ENCODE measurements at regions not wholly inside any gene's neighbourhood (a gene's known extent, or its start where the extent isn't known, plus 50 kb on each side); places are given as distances from the start of the nearest gene placed in this dataset.
"Not testable (repeated sequence)": the region's sequence is repeated elsewhere in the genome, so short reads cannot be mapped to it uniquely, and the experiment has no call there.

DNA sequence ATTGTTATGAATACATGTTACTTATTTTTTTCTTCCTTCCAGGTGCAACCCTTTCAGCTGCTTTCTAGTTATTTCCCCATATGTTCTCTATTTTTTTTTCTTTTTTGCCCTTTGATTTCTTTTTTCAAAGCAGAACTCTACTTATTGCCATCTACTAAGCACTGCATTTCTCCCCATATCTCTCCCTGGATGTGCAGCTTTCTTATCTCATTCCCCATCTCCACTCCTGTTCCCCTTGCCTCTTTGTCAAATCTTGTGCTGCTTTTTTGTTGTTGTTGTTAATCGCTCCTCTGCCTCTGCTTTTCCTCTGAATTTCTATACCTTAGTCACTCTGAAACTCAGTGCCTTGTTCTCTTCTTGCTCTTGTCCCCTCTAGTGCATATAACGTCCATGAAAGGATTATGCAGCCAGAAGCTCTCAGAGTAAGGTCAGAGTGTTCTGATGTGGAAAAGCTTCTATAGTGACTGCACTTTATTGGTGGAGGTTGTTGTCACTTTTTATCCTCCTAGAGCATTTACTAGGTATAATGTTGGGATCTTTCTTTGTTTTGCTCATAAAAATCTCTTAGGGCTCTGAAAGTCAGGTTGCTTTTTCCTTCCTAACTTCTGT, 51.1 kb upstream of the JADE1 start:
- DNase-seq (ENCODE audit: low spot score in 2 of 2), result no peak
- FAIRE-seq, result no peak

DNA sequence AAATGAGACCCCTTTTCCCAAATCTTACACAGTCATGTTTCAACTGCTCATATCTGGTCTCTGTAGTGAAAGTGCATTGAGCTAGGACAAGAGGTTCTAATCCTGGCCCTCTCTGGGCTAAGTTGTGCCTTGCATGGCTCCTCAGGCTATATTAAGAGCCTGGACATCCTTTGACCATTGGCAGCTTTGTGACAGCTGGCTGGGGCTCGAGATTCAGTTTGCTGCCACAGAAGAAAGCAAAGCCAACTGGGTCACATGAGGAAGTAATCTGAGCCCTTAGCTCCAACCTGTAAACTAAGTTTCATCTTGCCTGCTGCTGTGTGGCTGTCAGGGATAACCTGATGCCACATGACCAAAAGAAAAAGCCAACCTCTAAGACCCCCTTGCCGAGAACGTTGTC, 51.8 kb upstream of the JADE1 start:
- DNase-seq (ENCODE audit: low spot score in 2 of 2) (no peak), FAIRE-seq (no peak)

DNA sequence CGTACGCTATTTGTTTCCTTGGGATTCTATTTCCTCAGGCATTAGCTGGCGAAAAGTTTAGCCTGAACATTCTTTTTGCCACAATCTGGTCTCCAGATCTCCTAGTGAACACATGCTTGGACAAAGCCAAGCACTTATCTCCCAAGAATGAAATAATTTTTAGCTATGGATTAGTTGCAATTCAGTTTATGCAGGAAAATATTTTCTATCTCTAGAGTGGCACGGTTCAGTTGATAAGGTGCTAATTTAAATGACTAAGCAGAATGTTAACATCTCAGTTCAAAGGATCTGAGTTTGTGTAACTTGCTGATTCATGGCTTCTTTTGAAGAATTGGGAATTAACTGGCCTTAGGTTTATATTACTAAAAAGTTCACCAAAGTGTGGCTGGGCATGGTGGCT, 58.1 kb upstream of the JADE1 start:
- FAIRE-seq (no peak), DNase-seq (ENCODE audit: low spot score in 2 of 2) (no peak)

DNA sequence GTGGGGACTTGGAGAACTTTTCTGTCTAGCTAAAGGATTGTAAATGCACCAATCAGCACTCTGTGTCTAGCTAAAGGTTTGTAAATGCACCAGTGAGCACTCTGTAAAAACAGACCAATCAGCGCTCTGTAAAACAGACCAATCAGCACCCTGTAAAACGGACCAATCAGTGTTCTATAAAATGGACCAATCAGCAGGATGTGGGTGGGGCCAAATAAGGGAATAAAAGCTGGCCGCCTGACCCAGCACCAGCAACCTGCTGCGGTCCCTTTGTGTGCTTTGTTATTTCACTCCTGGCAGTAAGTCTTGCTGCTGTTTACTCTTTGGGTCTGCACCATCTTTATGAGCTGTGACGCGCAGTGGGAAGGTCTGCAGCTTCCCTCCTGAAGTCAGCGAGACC, 67.8 kb upstream of the JADE1 start:
- FAIRE-seq; DNase-seq (ENCODE audit: low spot score in 2 of 2): not testable (repeated sequence)

DNA sequence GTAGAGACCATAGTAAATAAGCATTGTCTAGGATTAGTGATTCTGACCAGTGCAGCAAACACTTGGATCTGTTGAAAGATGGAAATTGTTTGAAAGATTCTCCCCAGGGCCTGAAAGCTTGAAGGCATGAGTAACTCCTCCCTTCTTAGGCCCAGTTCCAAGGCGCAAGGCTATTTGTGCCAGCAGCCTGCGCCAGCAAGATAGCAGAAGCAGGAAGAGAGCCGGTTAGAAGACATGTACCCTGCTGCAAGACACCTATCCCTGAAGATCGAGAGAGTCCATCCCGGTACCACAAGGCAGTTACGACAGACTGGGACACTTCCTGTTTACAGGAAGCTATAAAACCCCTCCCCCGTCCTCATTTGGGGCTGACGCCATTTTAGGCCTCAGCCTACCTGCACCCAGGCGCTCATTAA, 72.4 kb upstream of the JADE1 start:
- no peak for FAIRE-seq
- DNase-seq (ENCODE audit: low spot score in 2 of 2), result no peak

DNA sequence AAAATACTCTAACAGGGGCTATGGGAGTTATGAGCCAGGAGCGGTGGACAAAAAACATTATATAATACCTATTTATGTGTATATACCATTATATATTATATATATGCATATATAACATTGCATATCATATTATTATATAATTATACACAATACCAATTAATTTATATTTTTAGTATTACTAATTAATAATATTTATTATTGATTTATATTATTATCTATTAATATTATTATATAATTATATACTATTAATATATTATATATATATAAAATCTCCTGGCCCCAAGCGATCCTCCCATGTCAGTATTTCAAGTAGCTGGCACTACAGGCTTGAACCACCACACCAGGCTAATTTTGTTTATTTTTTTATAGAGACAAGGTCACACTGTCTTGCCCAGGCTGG, 73.8 kb upstream of the JADE1 start:
- FAIRE-seq (no peak), DNase-seq (ENCODE audit: low spot score in 2 of 2) (no peak)

DNA sequence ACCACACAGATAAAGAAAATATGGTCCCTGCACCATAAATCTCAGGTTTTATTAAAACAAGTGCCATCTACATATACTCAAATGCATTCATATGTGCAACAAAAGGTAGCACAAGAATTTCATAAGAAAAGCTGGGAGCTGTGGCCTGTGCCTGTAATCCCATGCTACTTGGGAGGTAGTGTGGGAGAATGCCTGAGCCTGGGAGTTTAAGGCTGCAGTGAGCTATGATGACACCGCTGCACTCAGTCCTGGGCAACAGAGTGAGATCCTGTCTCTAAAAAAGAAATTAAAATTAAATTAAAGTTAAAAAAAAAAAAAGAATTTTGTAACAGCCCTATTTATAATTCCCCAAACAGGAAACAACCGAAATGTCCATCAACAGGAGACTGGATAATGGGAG, 81.3 kb upstream of the JADE1 start:
- no peak for DNase-seq (ENCODE audit: low spot score in 2 of 2)
- no peak for FAIRE-seq

DNA sequence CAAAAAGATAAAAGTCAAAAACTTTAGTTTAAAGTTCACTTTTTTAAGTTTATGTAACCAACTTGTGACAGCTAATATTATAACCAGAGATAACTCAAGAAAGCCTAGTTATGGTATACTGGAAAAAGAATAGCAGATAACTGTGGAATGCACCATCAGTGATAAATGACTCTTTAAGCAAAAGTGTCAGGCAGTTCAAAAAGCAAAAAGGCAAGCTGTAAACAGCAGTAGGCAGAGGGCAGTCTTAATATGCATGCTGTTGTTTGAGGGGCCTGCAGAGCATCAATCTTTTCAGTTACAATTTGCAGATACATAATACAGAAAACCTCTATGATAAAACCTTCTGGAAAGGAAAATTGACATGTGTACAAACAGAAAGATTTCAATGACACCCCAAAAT, 81.8 kb upstream of the JADE1 start:
- no peak for FAIRE-seq

DNA sequence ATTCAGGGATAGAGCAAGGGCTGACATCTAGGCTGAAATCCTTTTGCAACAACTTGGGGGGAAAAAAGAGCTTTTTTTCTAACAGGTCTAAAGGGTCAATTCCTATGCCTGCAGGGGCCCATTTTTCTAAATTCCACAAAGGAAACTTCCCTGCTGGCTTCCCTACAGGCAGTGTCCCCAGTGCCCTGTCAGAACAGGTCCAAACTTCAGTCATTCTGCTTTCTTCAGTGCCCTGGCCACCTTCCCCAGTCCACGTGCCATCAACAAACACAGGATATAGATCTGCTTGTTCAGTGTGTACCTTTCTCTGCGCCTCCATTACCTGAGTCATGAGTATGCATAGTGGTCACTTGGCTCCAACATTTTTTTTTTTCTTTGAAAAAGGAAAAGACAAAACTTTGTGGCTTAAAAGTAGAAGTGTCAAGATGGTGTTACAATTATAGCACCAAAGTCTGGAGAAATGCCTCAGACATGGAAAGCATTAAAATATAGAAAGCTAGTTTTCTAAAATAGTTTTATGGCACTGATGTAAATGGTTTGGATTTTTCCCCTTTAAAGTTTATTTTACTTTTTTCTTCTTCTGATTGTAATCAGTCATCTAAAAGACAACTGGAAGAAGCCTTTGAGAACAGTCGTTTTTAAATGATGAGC, 84.0 kb upstream of the JADE1 start:
- DNase-seq (ENCODE audit: low spot score in 2 of 2) (no peak), FAIRE-seq (no peak)

More for the DNA sequence above, 81.8 kb upstream of the JADE1 start:
- DNase-seq (ENCODE audit: low spot score in 2 of 2), result no peak

DNA sequence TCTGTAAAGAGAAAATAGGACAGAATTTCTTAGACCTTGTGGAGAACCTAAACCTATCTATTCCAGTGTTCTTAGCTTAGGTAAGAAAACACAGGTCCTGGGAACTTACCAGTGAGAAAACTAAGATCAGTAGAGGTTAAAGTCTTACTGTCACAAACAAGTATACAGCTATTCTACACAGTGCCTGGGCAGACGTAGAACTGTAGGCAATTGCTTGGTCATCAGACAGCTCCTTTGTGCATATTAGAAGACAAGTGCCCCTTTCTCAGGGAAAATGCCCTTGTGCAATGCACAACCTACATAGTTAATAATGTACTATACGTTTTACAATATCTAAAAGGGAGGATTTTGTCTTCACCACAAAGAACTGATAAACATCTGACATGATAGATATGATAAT, 86.6 kb upstream of the JADE1 start:
- no peak for FAIRE-seq

DNA sequence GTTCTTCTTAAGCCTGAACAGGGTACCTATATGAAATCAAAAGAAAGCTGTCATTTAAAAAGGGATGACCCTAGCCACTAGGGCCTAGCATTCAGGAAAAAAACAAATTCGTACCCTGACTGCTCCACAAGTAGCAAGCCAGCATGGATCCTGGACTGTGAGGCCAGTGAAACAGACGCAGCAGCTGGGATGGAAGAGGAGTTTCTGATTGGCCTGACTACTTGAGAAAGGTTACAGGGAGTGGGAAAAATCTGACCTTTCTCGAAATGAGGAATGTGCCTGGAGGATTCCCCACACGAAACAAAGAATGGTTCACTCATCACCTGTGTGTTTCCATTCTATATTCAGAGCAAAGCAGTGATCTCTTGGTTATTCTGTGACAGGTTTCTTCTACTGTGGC, 87.6 kb upstream of the JADE1 start:
- no peak for FAIRE-seq

More for the DNA sequence above, 86.6 kb upstream of the JADE1 start:
- no peak for DNase-seq (ENCODE audit: low spot score in 2 of 2)

DNA sequence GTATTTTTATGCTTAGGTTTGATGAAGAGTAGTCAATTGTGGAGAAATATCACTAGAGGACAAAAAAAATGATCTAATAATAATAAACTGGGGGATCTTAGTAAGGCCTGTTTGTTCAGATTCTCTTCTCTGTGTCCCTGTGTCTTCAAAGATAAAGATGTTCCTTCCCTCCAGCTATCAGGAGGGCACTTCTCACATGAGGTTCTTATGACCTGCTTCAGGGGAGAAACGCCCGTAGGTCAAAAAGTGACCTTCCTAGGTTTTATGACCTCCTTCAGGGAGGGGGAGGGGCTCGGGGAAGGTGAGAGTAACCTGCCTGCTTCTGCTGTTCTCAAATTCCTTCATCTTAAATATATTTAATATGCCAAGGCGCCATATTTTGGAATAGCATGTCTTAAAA, 89.2 kb upstream of the JADE1 start:
- DNase-seq (ENCODE audit: low spot score in 2 of 2), result no peak
- FAIRE-seq, result no peak

More for the DNA sequence above, 87.6 kb upstream of the JADE1 start:
- no peak for DNase-seq (ENCODE audit: low spot score in 2 of 2)

DNA sequence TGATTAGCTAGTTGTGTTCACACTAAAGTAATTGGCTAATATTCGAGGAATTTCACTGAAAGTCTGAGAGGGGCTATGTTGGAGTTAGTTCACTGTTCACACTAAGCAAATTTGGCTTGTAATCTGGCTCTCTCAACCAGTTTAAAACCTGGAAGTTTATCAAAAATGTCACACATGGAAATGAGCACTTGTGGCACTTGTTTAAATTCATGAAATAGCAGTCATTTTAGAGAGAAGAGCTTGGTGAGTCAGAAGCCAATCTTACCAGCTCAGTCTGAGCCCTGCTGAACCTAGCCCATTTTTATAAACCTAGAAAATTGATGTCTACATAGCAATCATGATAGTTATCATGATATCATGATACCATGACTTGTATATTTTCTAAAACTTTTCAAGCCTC, 90.7 kb upstream of the JADE1 start:
- DNase-seq (ENCODE audit: low spot score in 2 of 2) (no peak), FAIRE-seq (no peak)

DNA sequence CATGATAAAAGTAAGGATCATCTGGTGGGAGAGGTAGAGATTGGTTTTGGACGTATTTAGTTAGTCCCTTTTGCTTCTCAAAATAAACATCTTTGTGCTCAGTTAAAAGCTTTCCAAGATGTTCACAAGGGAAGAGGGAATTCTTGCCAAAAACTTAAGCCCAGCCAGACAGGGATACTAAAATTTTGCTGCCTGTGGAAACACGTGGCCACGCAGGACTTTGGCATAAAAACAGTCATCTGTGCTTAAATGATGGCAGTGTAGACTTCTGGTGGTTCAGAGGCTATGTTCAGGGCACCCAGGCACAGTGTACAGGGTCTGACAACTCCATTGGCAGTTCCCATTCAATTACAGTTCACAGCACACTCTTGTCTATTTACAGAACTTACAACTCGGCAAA, 93.2 kb upstream of the JADE1 start:
- FAIRE-seq (no peak), DNase-seq (ENCODE audit: low spot score in 2 of 2) (no peak)

DNA sequence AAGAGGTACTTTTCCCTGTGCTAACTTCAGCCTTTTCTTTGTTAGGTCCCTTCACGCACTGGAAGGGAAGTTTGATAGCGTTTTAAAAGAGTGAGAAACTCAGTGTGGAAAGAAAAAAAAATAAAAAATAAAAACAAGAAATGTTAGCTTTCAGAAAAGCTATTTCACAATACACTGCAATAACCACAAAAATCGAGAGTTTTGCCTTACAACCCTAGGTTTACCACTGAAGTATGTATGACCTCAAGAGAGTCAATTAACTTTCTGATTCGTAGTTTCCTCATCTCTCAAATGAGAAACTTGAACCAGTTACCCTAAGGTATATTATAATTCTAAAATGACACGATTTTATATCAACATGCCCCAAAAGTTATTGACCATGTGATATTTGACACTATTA, 93.9 kb upstream of the JADE1 start:
- FAIRE-seq (no peak), DNase-seq (ENCODE audit: low spot score in 2 of 2) (no peak)

DNA sequence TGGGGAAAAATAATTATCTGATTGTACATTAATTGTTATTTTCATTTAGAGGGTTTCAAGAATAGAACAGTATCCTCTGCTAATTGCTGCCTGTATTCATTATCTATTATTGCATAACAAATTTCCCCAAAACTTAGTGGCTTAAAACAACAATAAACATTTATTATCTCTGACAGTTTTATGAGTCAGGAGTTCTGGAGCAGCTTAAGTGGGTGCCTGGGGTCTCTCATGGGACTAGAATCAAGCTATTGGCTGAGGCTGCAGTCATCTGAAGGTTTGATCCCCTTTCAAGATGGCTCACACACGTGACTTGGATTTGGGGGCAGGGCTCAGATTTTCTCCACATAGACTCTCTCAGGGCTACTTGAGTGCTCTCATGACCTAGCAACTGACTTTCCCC, 98.1 kb upstream of the JADE1 start:
- no peak for FAIRE-seq
- no peak for DNase-seq (ENCODE audit: low spot score in 2 of 2)

DNA sequence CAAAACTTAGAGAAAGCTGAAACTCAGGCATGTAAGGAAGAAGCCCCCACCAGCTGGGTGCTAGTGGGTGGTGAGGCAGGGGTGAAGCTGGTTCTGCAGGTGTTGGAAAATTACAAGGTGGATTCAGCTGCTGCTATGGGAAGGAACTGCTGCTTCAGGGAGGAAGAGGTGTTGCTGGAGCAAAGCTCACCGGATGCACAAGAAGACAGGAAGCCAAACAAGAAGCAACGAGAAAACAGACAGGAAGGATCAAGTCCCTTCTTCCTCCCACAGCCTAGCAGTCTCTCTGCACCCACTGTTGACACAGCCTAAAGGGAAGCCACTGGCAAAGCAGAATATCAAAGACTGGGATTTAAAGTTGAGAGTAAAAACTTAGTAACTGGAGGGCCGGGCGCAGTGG, 100.2 kb upstream of the JADE1 start:
- no peak for DNase-seq (ENCODE audit: low spot score in 2 of 2)
- FAIRE-seq, result no peak

DNA sequence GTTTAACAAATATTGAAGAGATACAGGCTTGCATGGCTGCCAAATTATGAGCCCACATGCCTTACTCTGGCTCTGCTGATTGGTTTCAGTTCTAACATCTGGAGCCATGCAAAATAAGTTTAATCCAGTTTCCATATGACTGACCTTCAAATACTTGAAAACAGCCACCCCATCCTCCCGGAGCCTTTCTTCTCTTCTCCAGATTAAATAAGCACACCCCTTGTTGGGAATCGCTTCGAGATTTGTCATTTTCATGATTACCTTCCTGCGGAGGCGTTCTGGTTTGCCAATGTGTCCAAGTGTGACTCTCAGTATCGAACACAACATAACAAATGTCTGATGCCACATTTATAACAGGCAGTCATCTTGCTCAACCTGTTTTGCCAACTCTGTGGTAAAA, 101.6 kb upstream of the JADE1 start:
- FAIRE-seq (no peak), DNase-seq (ENCODE audit: low spot score in 2 of 2) (no peak)

DNA sequence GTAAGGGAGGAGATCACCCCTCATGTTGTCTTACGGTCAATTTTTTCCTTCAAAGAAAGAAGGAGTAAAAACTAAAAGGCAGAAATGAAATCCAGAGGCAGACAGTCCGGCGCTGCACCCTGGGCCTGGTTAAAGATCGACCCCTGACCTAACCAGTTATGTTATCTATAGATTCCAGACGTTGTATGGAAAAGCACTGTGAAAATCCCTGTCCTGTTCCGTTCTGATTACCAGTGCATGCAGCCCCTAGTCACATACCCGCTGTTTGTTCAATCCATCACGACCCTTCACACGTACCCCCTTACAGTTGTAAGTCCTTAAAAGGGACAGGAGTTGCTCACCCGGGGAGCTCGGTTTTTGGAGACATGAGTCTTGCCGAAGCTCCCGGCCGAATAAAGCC, 105.6 kb upstream of the JADE1 start:
- FAIRE-seq, result no peak
- DNase-seq (ENCODE audit: low spot score in 2 of 2), result no peak

DNA sequence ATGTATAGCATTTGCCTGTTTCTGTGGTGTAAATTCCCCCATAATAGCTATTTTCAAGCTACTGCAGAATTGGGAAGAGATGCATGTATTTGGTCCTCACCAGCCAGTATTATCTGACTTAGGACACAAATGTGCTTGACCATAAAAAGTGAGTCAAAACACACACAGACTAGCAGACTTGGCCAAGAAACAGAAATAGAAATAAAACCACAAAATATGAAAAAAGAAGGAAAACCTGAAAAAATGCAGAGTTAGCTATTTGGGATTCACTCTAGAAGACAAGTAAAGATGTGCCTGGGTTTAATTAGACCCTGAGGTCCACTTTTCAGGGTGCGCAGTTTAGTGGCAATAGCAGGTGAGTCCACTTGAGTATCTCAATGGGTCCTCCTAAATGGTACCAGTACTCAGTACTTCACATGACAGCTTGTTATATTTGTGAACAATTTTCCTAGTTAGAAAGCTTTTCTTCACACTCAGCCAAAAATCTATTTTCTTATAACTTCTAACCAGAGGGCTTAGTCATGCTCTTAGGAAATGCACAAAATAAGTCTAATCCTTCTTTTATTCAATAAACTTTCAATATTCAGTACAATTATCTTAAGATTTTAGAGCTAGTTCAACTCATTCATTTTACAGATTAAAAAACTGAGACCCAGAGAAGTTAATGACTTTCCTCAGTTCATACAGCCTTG, 108.7 kb upstream of the JADE1 start:
- FAIRE-seq, result no peak
- DNase-seq (ENCODE audit: low spot score in 2 of 2), result no peak

DNA sequence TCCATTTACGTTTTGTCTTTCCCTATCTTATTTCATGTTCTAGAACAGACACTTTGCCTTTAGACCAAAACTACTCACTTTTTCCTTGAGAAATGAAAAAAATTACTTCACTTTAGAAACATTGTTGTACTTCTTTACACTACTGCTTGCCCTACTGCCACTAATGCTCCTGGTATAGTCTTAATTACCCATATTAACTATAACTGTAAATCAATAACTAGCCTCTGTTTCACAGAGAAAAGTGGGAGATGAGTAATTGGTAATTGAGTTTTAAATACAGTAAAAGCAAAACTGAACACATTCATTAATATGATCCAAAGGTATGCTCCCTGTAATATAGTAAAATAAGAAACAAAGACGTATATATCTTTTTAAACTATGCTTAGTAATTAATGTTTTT, 111.1 kb upstream of the JADE1 start:
- no peak for FAIRE-seq

DNA sequence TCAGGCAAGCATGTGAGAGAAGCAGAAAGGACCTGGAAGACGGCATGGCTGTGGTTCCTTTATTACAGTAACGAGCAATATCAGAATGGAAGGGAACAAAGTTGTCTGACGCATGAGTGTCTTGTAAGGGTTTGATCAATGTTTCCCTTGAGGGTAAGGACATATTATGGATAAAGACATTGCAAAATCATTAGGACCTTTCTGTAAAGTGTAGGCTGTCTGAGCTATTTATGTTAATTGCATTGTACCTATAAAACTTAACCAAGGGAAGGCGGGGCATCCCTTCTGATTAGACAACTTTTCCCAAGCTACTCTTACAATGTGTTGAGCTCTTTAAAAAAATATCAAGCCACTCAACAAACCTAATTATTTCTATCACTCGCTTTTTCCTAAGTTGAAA, 112.2 kb upstream of the JADE1 start:
- no peak for DNase-seq (ENCODE audit: low spot score in 2 of 2)
- FAIRE-seq, result no peak

More for the DNA sequence above, 111.1 kb upstream of the JADE1 start:
- DNase-seq (ENCODE audit: low spot score in 2 of 2), result no peak
